ENCODE measurements at regions not wholly inside any gene's neighbourhood (a gene's known extent, or its start where the extent isn't known, plus 50 kb on each side); places are given as distances from the start of the nearest gene placed in this dataset.

DNA sequence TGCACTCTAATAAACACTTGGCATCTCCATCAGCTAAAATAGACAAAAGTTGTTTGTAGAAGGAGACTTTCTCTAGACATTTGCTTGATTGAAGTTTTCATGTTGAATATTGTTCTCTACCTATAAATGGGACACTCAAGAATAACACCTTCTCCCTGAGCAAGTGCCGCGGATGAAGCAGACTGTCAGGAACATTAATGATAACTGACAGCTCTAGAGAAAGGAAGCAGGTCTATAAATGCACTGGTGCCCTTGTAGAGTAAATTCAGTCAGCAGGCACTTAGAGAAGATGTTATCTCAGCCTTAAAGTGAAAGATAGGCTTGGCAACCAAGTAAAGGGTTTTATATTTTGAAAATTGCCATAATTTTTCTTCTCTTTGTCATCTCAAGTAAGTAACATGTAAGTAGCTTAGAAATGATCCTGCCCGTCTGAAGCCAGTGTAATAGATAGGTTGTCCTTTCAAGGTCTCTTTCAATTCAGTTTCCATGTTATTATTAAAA, 224.6 kb downstream of the ARL6IP6 start:
- TF ChIP-seq, protein P1, sequence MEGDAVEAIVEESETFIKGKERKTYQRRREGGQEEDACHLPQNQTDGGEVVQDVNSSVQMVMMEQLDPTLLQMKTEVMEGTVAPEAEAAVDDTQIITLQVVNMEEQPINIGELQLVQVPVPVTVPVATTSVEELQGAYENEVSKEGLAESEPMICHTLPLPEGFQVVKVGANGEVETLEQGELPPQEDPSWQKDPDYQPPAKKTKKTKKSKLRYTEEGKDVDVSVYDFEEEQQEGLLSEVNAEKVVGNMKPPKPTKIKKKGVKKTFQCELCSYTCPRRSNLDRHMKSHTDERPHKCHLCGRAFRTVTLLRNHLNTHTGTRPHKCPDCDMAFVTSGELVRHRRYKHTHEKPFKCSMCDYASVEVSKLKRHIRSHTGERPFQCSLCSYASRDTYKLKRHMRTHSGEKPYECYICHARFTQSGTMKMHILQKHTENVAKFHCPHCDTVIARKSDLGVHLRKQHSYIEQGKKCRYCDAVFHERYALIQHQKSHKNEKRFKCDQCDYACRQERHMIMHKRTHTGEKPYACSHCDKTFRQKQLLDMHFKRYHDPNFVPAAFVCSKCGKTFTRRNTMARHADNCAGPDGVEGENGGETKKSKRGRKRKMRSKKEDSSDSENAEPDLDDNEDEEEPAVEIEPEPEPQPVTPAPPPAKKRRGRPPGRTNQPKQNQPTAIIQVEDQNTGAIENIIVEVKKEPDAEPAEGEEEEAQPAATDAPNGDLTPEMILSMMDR (IDR thresholded peaks at IDR 0.05), result no peak
- no peak for TF ChIP-seq POLR2A (IDR thresholded peaks at IDR 0.05; ENCODE audit: low read depth)
